Heart right ventricle (tissue), 16 donors: ENCODE measurements at regions not wholly inside any gene's neighbourhood (a gene's known extent, or its start where the extent isn't known, plus 50 kb on each side); places are given as distances from the start of the nearest gene placed in this dataset.

Experiments used
- ATAC-seq, 8 donors: fragments of 200-7000 bp; cut with Tn5 transposase; one replicate each; pipeline ENCODE4 v1.9.1; 2020; ENCODE audit warnings: mild to moderate bottlenecking in 8 of 8, moderate library complexity in 8 of 8, moderate number of reproducible peaks in 1 of 8
- DNase-seq, 2 donors: peaks; one replicate each; pipeline ENCODE4 v3.0.0-alpha.2; 2020
- H3K27ac ChIP-seq, 10 donors: fragments of 200-600 bp; sonication (generic) in 2 of 10; one replicate each; pipeline versions ENCODE4 v1.5.0 to v1.8.0; 2020 to 2022; ENCODE audit warnings: mild to moderate bottlenecking in 3 of 10
- H3K27me3 ChIP-seq, 7 donors: fragments of 200-600 bp; one replicate each; pipeline ENCODE4 v1.8.0; 2021 to 2022; ENCODE audit warnings: mild to moderate bottlenecking in 2 of 7
- H3K36me3 ChIP-seq, 9 donors: fragments of 200-600 bp; sonication (generic) in 1 of 9; one replicate each; pipeline versions ENCODE4 v1.5.0 to v1.8.0; 2020 to 2022; ENCODE audit warnings: mild to moderate bottlenecking in 2 of 9
- H3K4me1 ChIP-seq, 9 donors: fragments of 200-600 bp; sonication (generic) in 1 of 9; one replicate each; pipeline versions ENCODE4 v1.5.0 to v1.8.0; 2020 to 2022; ENCODE audit warnings: mild to moderate bottlenecking in 4 of 9
- H3K4me3 ChIP-seq, 10 donors: fragments of 200-600 bp; sonication (generic) in 2 of 10; one replicate each; pipeline versions ENCODE4 v1.5.0 to v1.8.0; 2020 to 2022; ENCODE audit warnings: mild to moderate bottlenecking in 7 of 10, moderate library complexity in 2 of 10
- H3K9me3 ChIP-seq, 11 donors: fragments of 200-600 bp in 10 of 11; sonication (generic) in 2 of 11; one replicate each; pipeline versions ENCODE4 v1.5.0 to v1.8.0; 2013 to 2022; ENCODE audit warnings: mild to moderate bottlenecking in 2 of 11, control low read depth in 1 of 11, moderate library complexity in 1 of 11
- WGBS, 2 donors: extraction: QIAGEN DNeasy Blood & Tissue Kit; methylation state at CpG; one replicate each; pipeline ENCODE4 v1.1.7; 2013; ENCODE audit warnings: inconsistent platforms in 1 of 2; 5-methylcytosine and 5-hydroxymethylcytosine counted together
- intact Hi-C, 10 donors: fragments of 100-400 bp; cut with DNase I; formaldehyde crosslinking; loops; one replicate each; pipeline versions ENCODE4 v1.11.1 to v1.14.2; 2022
- TF ChIP-seq, protein P1 (sequence below), 9 donors: fragments of 200-600 bp; sonication (generic) in 2 of 9; IDR thresholded peaks; one replicate each; pipeline versions ENCODE4 v1.5.0 to v1.8.0; 2021 to 2022; ENCODE audit warnings: antibody characterized with exemption in 9 of 9, mild to moderate bottlenecking in 5 of 9, moderate library complexity in 1 of 9
- donor health status: Arrhythmogenic right ventricular cardiomyopathy.
- donor health status: ischemic (EF 13 %, LVEDD 7.1; RV severe dilation, severe dysfunction).
- donor health status: healthy with polysubstance abuse.
- donor health status: DM: no; HTN: yes; CAD: no.
- donor health status: DM: no; HTN: no; CAD: no.
- donor health status: ischemic (EF 25% LVEDD 6.9; RV normal size, moderate dysfunction).
- donor health status: ischemic (EF 25% LVEDD 5.7; RV mildly dilated, moderate dysfunction).
- donor health status: healthy.
- donor health status: DM: yes; HTN: yes; CAD: no.
- donor health status: Ischemic cardiomyopathy.
- donor health status: ischemic (EF 35%, LVEDD 5.7; RV mildly dilated, moderate dysfunction).
- donor health status: nonischemic (EF 11% LVEDD 7.7; RV severe dilation, severe dysfunction).
- donor health status: DM: yes; HTN: yes; CAD: no.
- donor health status: PGD.
- donor health status: ischemic (EF 29% LVEDD 5.4; RV normal size, mild dysfunction).
- donor health status: nonischemic (EF 23%, LVEDD 6.1; RV moderate dilation, normal function).

DNA sequence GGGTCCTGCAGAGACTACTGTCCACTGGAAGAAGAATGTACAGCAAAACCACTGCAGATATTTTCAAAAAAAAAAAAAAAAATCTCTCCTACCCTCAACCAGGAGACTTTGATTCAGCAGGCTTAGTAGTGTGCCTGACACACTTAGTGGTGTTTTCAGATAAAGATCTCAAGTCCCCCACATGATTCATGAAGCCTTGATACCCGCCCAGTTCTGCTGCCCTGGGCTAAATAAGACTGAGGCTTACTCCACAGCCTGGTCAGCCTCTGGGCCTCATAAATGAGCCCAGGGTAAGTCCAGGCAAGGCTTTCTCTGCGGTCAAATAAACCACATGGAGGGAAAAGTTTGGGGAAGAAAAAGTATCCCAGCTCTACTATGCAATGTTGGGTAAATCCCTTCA, 222.1 kb upstream of the ARID1B start:
- DNase-seq (no peak), ATAC-seq (no peak)
- no peak overlapping the region for H3K27ac ChIP-seq
- peaks cover 0 to 5% (median 0%) of the 10 kb centered on the region in 11 donors for H3K9me3 ChIP-seq
- 89 to 100% methylated on average over 2 of the region's 2 CpGs for WGBS, 2 donors
- no peak overlapping the region for H3K4me3 ChIP-seq
- TF ChIP-seq, protein P1, sequence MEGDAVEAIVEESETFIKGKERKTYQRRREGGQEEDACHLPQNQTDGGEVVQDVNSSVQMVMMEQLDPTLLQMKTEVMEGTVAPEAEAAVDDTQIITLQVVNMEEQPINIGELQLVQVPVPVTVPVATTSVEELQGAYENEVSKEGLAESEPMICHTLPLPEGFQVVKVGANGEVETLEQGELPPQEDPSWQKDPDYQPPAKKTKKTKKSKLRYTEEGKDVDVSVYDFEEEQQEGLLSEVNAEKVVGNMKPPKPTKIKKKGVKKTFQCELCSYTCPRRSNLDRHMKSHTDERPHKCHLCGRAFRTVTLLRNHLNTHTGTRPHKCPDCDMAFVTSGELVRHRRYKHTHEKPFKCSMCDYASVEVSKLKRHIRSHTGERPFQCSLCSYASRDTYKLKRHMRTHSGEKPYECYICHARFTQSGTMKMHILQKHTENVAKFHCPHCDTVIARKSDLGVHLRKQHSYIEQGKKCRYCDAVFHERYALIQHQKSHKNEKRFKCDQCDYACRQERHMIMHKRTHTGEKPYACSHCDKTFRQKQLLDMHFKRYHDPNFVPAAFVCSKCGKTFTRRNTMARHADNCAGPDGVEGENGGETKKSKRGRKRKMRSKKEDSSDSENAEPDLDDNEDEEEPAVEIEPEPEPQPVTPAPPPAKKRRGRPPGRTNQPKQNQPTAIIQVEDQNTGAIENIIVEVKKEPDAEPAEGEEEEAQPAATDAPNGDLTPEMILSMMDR (IDR thresholded peaks at IDR 0.05) = no peak
- H3K4me1 ChIP-seq = peaks cover 0 to 8% (median 0%) of the 10 kb centered on the region in 9 donors
- intact Hi-C loops = no loop called here
- no peaks in the 10 kb centered on the region for H3K36me3 ChIP-seq
- H3K27me3 ChIP-seq = no peaks in the 10 kb centered on the region

DNA sequence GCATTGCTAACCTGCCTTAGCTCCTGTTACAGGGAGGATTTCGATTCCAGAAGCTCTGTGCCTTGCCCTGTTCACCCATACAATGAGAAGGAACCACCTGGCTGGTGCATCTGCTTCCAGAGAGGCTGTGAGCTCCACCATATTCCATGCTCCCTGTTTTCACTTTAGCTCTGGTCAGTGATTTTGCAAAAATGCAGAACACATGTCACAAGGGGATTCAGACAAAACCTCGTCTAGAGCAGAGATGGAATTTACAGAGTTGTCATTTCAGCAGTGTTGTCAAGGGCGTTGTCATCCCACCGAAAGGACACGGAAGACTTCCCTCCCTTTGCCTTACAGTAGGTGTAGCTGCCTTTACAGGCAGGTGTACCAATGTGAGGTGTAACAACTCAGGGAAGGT, 223.0 kb upstream of the ARID1B start:
- Histone ChIP-seq H3K27me3 (no peaks in the 10 kb centered on the region), H3K4me1 (peaks cover 0 to 8% (median 0%) of the 10 kb centered on the region in 9 donors), H3K27ac (no peak overlapping the region), H3K36me3 (no peaks in the 10 kb centered on the region), H3K9me3 (no peaks in the 10 kb centered on the region), H3K4me3 (no peak overlapping the region)
- ATAC-seq = no peak
- no peak for DNase-seq
- intact Hi-C loops = no loop called here
- 55 to 58% methylated on average over 5 of the region's 5 CpGs for WGBS, 2 donors
- TF ChIP-seq, protein P1 (IDR thresholded peaks at IDR 0.05) = no peak

DNA sequence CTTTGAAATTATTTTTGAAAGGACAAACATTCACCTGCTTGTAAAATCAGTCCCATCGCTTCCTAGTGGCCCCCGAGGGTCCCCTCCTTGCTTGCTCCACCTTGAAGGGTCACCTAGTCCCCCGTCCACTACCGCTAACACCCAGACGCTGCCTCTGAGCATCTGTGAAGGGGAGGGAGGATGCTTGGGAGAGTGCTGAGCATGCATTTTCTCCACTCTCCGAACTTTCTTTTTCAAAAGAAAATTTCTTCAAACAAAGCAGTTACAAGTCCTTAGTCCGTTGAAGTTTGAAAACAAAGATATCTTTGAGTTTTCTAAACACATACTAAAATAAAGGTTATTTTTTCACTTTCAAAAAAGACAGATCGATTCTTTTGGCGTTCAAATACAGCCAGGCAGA, 224.3 kb upstream of the ARID1B start:
- peaks cover 0 to 7% (median 0%) of the 10 kb centered on the region in 9 donors for H3K4me1 ChIP-seq
- no peaks in the 10 kb centered on the region for H3K9me3 ChIP-seq
- TF ChIP-seq, protein P1 (IDR thresholded peaks at IDR 0.05) = no peak
- WGBS, 2 donors = 86 to 89% methylated on average over 9 of the region's 9 CpGs
- intact Hi-C loops = no loop called here
- no peak overlapping the region for H3K27ac ChIP-seq
- ATAC-seq (no peak), DNase-seq (no peak)
- no peak overlapping the region for H3K4me3 ChIP-seq
- no peaks in the 10 kb centered on the region for H3K36me3 ChIP-seq
- no peaks in the 10 kb centered on the region for H3K27me3 ChIP-seq

DNA sequence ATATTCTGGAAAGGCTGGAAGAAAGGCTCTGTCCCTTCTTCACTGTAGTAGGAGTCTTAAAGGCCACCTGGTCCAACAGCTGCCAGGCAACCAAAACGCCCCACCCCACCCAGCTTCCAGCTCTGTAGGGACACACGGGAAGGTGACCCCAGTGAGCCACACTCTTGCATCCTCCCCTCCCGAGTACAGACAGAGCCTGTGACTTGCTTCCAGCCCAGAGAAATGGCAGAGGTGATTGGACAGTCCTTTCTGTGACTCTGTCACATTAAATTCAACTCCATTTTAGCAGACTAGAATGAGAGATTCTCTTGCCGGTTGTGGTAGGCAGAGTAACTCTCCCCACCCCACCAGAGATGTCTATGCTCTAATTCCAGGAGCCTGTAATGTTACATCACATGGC, 226.2 kb upstream of the ARID1B start:
- TF ChIP-seq, protein P1 (IDR thresholded peaks at IDR 0.05) = no peak
- Histone ChIP-seq H3K27me3 (peaks cover 0 to under 1% (median 0%) of the 10 kb centered on the region in 7 donors), H3K4me1 (no peaks in the 10 kb centered on the region), H3K27ac (no peak overlapping the region), H3K4me3 (no peak overlapping the region), H3K36me3 (no peaks in the 10 kb centered on the region), H3K9me3 (no peaks in the 10 kb centered on the region)
- intact Hi-C loops = no loop called here
- DNase-seq = no peak
- WGBS, 2 donors = 80 to 82% methylated on average over 4 of the region's 4 CpGs
- ATAC-seq = no peak
